NB4 (cell line): ENCODE measurements at regions not wholly inside any gene's neighbourhood (a gene's known extent, or its start where the extent isn't known, plus 50 kb on each side); places are given as distances from the start of the nearest gene placed in this dataset.

Source experiments
- POLR2A ChIP-seq: IDR thresholded peaks from 2 replicates; pipeline ENCODE4 v1.6.1; 2011; ENCODE audit warnings: mild to moderate bottlenecking; ENCODE audit not compliant: insufficient read length; ENCODE audit errors: extremely low read depth
- TF ChIP-seq, protein P1 (sequence below): IDR thresholded peaks from 2 replicates; pipeline ENCODE4 v1.6.1; 2011; ENCODE audit warnings: low read depth, low read length
- TF ChIP-seq, protein P2 (sequence below): IDR thresholded peaks from one replicate; pipeline ENCODE4 v1.5.1; 2012; ENCODE audit warnings: low read depth, low read length

DNA sequence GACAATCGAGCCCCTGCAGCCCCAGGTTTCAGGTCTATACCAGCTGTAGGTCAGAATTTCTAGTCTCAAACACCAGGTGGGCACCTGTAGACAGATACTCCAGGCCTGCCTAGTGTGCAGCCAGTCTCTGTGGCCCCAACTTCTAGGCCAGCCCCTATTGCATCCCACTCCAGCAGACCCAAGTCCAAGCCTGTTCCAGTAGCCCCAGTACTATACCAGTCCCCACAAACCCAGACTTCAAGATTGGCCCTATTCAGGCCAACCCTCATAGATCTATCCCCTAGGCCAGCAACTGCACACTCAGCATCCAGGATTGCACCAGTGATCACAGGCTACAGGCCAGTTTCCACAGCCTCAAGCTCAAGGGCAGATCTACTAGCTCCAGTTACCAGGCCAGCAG lies 344.0 kb downstream of the PYDC2 start:
- TF ChIP-seq, protein P1, sequence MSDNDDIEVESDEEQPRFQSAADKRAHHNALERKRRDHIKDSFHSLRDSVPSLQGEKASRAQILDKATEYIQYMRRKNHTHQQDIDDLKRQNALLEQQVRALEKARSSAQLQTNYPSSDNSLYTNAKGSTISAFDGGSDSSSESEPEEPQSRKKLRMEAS, result no peak
- TF ChIP-seq POLR2A, result no peak
- TF ChIP-seq, protein P2, sequence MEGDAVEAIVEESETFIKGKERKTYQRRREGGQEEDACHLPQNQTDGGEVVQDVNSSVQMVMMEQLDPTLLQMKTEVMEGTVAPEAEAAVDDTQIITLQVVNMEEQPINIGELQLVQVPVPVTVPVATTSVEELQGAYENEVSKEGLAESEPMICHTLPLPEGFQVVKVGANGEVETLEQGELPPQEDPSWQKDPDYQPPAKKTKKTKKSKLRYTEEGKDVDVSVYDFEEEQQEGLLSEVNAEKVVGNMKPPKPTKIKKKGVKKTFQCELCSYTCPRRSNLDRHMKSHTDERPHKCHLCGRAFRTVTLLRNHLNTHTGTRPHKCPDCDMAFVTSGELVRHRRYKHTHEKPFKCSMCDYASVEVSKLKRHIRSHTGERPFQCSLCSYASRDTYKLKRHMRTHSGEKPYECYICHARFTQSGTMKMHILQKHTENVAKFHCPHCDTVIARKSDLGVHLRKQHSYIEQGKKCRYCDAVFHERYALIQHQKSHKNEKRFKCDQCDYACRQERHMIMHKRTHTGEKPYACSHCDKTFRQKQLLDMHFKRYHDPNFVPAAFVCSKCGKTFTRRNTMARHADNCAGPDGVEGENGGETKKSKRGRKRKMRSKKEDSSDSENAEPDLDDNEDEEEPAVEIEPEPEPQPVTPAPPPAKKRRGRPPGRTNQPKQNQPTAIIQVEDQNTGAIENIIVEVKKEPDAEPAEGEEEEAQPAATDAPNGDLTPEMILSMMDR, result no peak
